SK-N-SH (cell line): ENCODE measurements at regions not wholly inside any gene's neighbourhood (a gene's known extent, or its start where the extent isn't known, plus 50 kb on each side); places are given as distances from the start of the nearest gene placed in this dataset.

Experiments used
- CTCF ChIA-PET: fragments of 300-600, 350-600 bp; formaldehyde crosslinking; extraction: SDS; loops from one replicate; lab custom pipeline; 2021; lab: Yijun Ruan, JAX
- POLR2A ChIA-PET: fragments of 350-600 bp; sonication (Branson Sonifier 250); formaldehyde crosslinking; extraction: SDS; loops from one replicate; lab custom pipeline; 2020; ENCODE audit warnings: antibody characterized with exemption, inconsistent platforms; lab: Yijun Ruan, JAX
- DNase-seq: peaks from one replicate; pipeline ENCODE4 v3.0.0; 2012
- H2AFZ ChIP-seq: fragments of 200-600 bp; sonication (generic); 2 replicates; pipeline ENCODE4 v1.8.1; 2016; ENCODE audit warnings: antibody characterized with exemption, mild to moderate bottlenecking, low read depth
- H3F3A ChIP-seq: fragments of 200-600 bp; sonication (generic); replicated peaks from 2 replicates; pipeline ENCODE3; 2016; ENCODE audit warnings: antibody characterized with exemption, mild to moderate bottlenecking; ENCODE audit not compliant: insufficient read depth
- H3K27ac ChIP-seq, 2 experiments: fragments of 200-500 bp in 1 of 2; fragments of 200-600 bp in 1 of 2; sonication (Bioruptor generic) in 1 of 2; sonication (generic), shearing (Covaris generic) in 1 of 2; 2 replicates each; pipeline versions ENCODE4 v1.5.1 to v1.6.1; 2014 to 2016; ENCODE audit warnings: low read depth in 2 of 2, inconsistent platforms in 1 of 2, low read length in 1 of 2, mild to moderate bottlenecking in 1 of 2, mixed read lengths in 1 of 2
- H3K27me3 ChIP-seq: fragments of 200-600 bp; sonication (generic), shearing (Covaris generic); 2 replicates; pipeline ENCODE4 v1.6.1; 2016; ENCODE audit warnings: mixed run types; ENCODE audit not compliant: insufficient read depth
- H3K36me3 ChIP-seq, 2 experiments: fragments of 200-500 bp in 1 of 2; fragments of 200-600 bp in 1 of 2; sonication (Bioruptor generic) in 1 of 2; sonication (generic) in 1 of 2; replicated peaks in 1 of 2; 2 replicates each; pipeline versions ENCODE3 to v1.5.1; 2014 to 2016; ENCODE audit warnings: low read length in 1 of 2, mild to moderate bottlenecking in 1 of 2; ENCODE audit not compliant: insufficient read depth in 2 of 2, control insufficient read depth in 1 of 2
- H3K4me1 ChIP-seq, 2 experiments: fragments of 200-500 bp in 1 of 2; fragments of 200-600 bp in 1 of 2; sonication (Bioruptor generic) in 1 of 2; sonication (generic), shearing (Covaris generic) in 1 of 2; 2 replicates each; pipeline versions ENCODE4 v1.5.1 to v1.6.1; 2014 to 2016; ENCODE audit warnings: low read depth in 1 of 2, low read length in 1 of 2, mixed run types in 1 of 2; ENCODE audit not compliant: insufficient read depth in 2 of 2, control insufficient read depth in 1 of 2
- H3K4me2 ChIP-seq: fragments of 200-600 bp; sonication (generic), shearing (Covaris generic); 2 replicates; pipeline ENCODE4 v1.6.1; 2017; ENCODE audit warnings: mixed run types
- H3K4me3 ChIP-seq, 2 experiments: fragments of 200-500 bp in 1 of 2; fragments of 200-600 bp in 1 of 2; sonication (Bioruptor generic) in 1 of 2; sonication (generic), shearing (Covaris generic) in 1 of 2; 2 replicates each; pipeline versions ENCODE4 v1.5.1 to v1.8.1; 2014 to 2016; ENCODE audit warnings: low read depth in 2 of 2, inconsistent platforms in 1 of 2, low read length in 1 of 2, mild to moderate bottlenecking in 1 of 2, mixed read lengths in 1 of 2, moderate library complexity in 1 of 2
- H3K79me2 ChIP-seq: fragments of 200-600 bp; sonication (generic); 2 replicates; pipeline ENCODE4 v1.8.1; 2017; ENCODE audit warnings: mild to moderate bottlenecking; ENCODE audit not compliant: insufficient read depth
- H3K9ac ChIP-seq: fragments of 200-600 bp; sonication (generic); 2 replicates; pipeline ENCODE4 v1.6.1; 2017; ENCODE audit warnings: mixed run types
- H3K9me2 ChIP-seq: fragments of 200-600 bp; sonication (generic); 2 replicates; pipeline ENCODE4 v1.6.1; 2017; ENCODE audit warnings: mixed run types
- H3K9me3 ChIP-seq: fragments of 200-600 bp; sonication (generic); 2 replicates; pipeline ENCODE4 v1.6.1; 2017; ENCODE audit warnings: mixed run types, mild to moderate bottlenecking, moderate library complexity
- H4K20me1 ChIP-seq: fragments of 200-600 bp; sonication (generic); 2 replicates; pipeline ENCODE4 v1.6.1; 2017; ENCODE audit warnings: mild to moderate bottlenecking, mixed run types; ENCODE audit not compliant: insufficient read depth
- CTCF ChIP-seq: fragments of 200-600 bp; sonication (generic); IDR thresholded peaks from 2 replicates; pipeline ENCODE4 v1.6.1; 2017; ENCODE audit warnings: antibody characterized with exemption, mild to moderate bottlenecking, moderate library complexity
- EP300 ChIP-seq, 2 experiments: IDR thresholded peaks; 2 replicates each; pipeline versions ENCODE4 v1.4.0 to v1.6.1; 2012; ENCODE audit warnings: borderline replicate concordance in 1 of 2, low read depth in 1 of 2, low read length in 1 of 2
- FOXJ3 ChIP-seq: sonication (generic); formaldehyde crosslinking; IDR thresholded peaks from 2 replicates; pipeline ENCODE4 v1.5.1; 2020; ENCODE audit warnings: mild to moderate bottlenecking, missing genetic modification reagents
- FOXM1 ChIP-seq: IDR thresholded peaks from 2 replicates; pipeline ENCODE4 v1.4.0; 2012; ENCODE audit warnings: low read depth, mild to moderate bottlenecking
- IRF3 ChIP-seq: fragments of 150-350 bp; IDR thresholded peaks from 2 replicates; pipeline ENCODE4 v1.6.1; 2016; ENCODE audit warnings: mild to moderate bottlenecking, low read depth, low read length
- JUND ChIP-seq: IDR thresholded peaks from 2 replicates; pipeline ENCODE4 v1.4.0; 2012
- PBX3 ChIP-seq: IDR thresholded peaks from 2 replicates; pipeline ENCODE4; 2012
- RAD21 ChIP-seq: IDR thresholded peaks from 2 replicates; pipeline ENCODE4 v1.6.1; 2012; ENCODE audit warnings: mild to moderate bottlenecking, low read length
- RFX5 ChIP-seq: IDR thresholded peaks from 2 replicates; pipeline ENCODE4 v1.6.1; 2012; ENCODE audit warnings: mild to moderate bottlenecking, improper control_type of control experiment, low read length
- RXRA ChIP-seq: IDR thresholded peaks from 2 replicates; pipeline ENCODE4 v1.4.0; 2012; ENCODE audit warnings: low read depth, mild to moderate bottlenecking, borderline replicate concordance
- SIN3A ChIP-seq: IDR thresholded peaks from 2 replicates; pipeline ENCODE4 v1.6.1; 2012; ENCODE audit warnings: low read depth, mild to moderate bottlenecking, low read length, moderate library complexity, borderline replicate concordance
- SMC3 ChIP-seq: IDR thresholded peaks from 2 replicates; pipeline ENCODE4 v1.6.1; 2012; ENCODE audit warnings: low read depth, low read length, improper control_type of control experiment
- TAF1 ChIP-seq: IDR thresholded peaks from 2 replicates; pipeline ENCODE4 v1.6.1; 2012; ENCODE audit warnings: low read depth, mild to moderate bottlenecking, low read length, moderate library complexity, borderline replicate concordance
- USF1 ChIP-seq: IDR thresholded peaks from 2 replicates; pipeline ENCODE4 v1.4.0; 2012; ENCODE audit warnings: low read depth, borderline replicate concordance
- YY1 ChIP-seq: IDR thresholded peaks from 2 replicates; pipeline ENCODE4 v1.4.0; 2012; ENCODE audit warnings: low read depth, mild to moderate bottlenecking
- ZBTB33 ChIP-seq: IDR thresholded peaks from 2 replicates; pipeline ENCODE4 v1.4.0; 2012; ENCODE audit warnings: low read depth, borderline replicate concordance
- WGBS: methylation state at CpG from one replicate; pipeline ENCODE4 v1.1.6; 2017; ENCODE audit warnings: low lambda C conversion rate; 5-methylcytosine and 5-hydroxymethylcytosine counted together

GRCh38 chr3:184639351-184639750 is 72.5 kb downstream of the MAGEF1 start:
- Histone ChIP-seq H3K36me3 (no peaks in the 10 kb centered on the region), H3K9me2 (no peaks in the 10 kb centered on the region), H3K4me3 (no peak overlapping the region), H3K79me2 (no peaks in the 10 kb centered on the region), H2AFZ (no peak overlapping the region), H3K9ac (no peak overlapping the region), H3K4me2 (no peak overlapping the region), H3K4me1 (peaks cover 0 to 41% of the 10 kb centered on the region in 2 experiments; a peak in 3 of 4 replicates), H3K27me3 (no peaks in the 10 kb centered on the region), H4K20me1 (no peaks in the 10 kb centered on the region)
- CTCF ChIA-PET: interaction anchor here (0.9 to 1.3 kb wide), 3 partner anchors 65 to 78 kb away, joined by 3 to 4 read pairs (median 4); partner anchors contain the start of gene EPHB3
- 92% methylated on average over 6 of the region's 6 CpGs for WGBS
- DNase-seq: no peak
- no peak for TF ChIP-seq SMC3
- no peak for TF ChIP-seq CTCF
- no peak for TF ChIP-seq ZBTB33
- TF ChIP-seq, all 33 proteins: peak for 0
- POLR2A ChIA-PET: no interaction called here
- Histone ChIP-seq H3K27ac (no peak overlapping the region), H3K9me3 (no peaks in the 10 kb centered on the region), H3F3A (no peaks in the 10 kb centered on the region)

GRCh38 chr3:184637705-184638104 is 74.2 kb downstream of the MAGEF1 start:
- no peak overlapping the region for H3K4me3 ChIP-seq
- H3K79me2 ChIP-seq: no peaks in the 10 kb centered on the region
- ChIA-PET POLR2A (no interaction called here), CTCF (no interaction called here)
- no peak overlapping the region for H3K9ac ChIP-seq
- no peaks in the 10 kb centered on the region for H3K27me3 ChIP-seq
- no peak overlapping the region for H2AFZ ChIP-seq
- no peaks in the 10 kb centered on the region for H4K20me1 ChIP-seq
- no peaks in the 10 kb centered on the region for H3K9me2 ChIP-seq
- H3K27ac ChIP-seq: no peak overlapping the region
- peaks cover 0 to 31% of the 10 kb centered on the region in 2 experiments; a peak in 2 of 4 replicates for H3K4me1 ChIP-seq
- no peak for DNase-seq
- H3K9me3 ChIP-seq: no peaks in the 10 kb centered on the region
- H3K4me2 ChIP-seq: no peak overlapping the region
- no peaks in the 10 kb centered on the region for H3F3A ChIP-seq
- H3K36me3 ChIP-seq: no peaks in the 10 kb centered on the region
- 90% methylated on average over 2 of the region's 2 CpGs for WGBS
- TF ChIP-seq SIN3A: no peak
- TF ChIP-seq YY1: no peak
- TF ChIP-seq FOXJ3 (CRISPR knock-in tag): no peak
- TF ChIP-seq CTCF: no peak
- TF ChIP-seq RAD21: no peak
- no peak for TF ChIP-seq PBX3
- no peak for TF ChIP-seq EP300 (IDR thresholded peaks at IDR 0.05; ENCODE audit: borderline replicate concordance in 1 of 2, low read depth in 1 of 2, low read length in 1 of 2)
- TF ChIP-seq IRF3: no peak
- no peak for TF ChIP-seq JUND
- no peak for TF ChIP-seq USF1
- TF ChIP-seq FOXM1: no peak
- TF ChIP-seq TAF1: no peak
- TF ChIP-seq RXRA: no peak
- no peak for TF ChIP-seq RFX5
